ENCODE measurements at regions not wholly inside any gene's neighbourhood (a gene's known extent, or its start where the extent isn't known, plus 50 kb on each side); places are given as distances from the start of the nearest gene placed in this dataset.

- no peak for DNase-seq (ENCODE audit: low read depth in 4 of 4, low spot score in 1 of 4)
These were observed 809.1 kb downstream of the BCL11B start for GRCh38 chr14:98462908-98463307.

- DNase-seq (ENCODE audit: low read depth in 4 of 4, low spot score in 1 of 4): no peak
These were observed 805.2 kb downstream of the BCL11B start for GRCh38 chr14:98466807-98467206.

GRCh38 chr14:98470663-98471062 lies 801.3 kb downstream of the BCL11B start:
- no peak for DNase-seq (ENCODE audit: low read depth in 4 of 4, low spot score in 1 of 4)

- DNase-seq (ENCODE audit: low read depth in 4 of 4, low spot score in 1 of 4): no peak
These were observed 797.1 kb downstream of the BCL11B start for GRCh38 chr14:98474900-98475299.

GRCh38 chr14:98477935-98478334 lies 794.1 kb downstream of the BCL11B start:
- DNase-seq (ENCODE audit: low read depth in 4 of 4, low spot score in 1 of 4): no peak

- no peak for DNase-seq (ENCODE audit: low read depth in 4 of 4, low spot score in 1 of 4)
These were observed 782.9 kb downstream of the BCL11B start for GRCh38 chr14:98489115-98489514.

- no peak for DNase-seq (ENCODE audit: low read depth in 4 of 4, low spot score in 1 of 4)
These were observed 777.4 kb downstream of the BCL11B start for GRCh38 chr14:98494582-98494981.

GRCh38 chr14:98498019-98498885 lies 773.7 kb downstream of the BCL11B start:
- DNase-seq (ENCODE audit: low read depth in 4 of 4, low spot score in 1 of 4): no peak

- no peak for DNase-seq (ENCODE audit: low read depth in 4 of 4, low spot score in 1 of 4)
These were observed 770.7 kb downstream of the BCL11B start for GRCh38 chr14:98501335-98501734.

- DNase-seq (ENCODE audit: low read depth in 4 of 4, low spot score in 1 of 4): no peak
These were observed 770.2 kb downstream of the BCL11B start for GRCh38 chr14:98501836-98502235.

- DNase-seq (ENCODE audit: low read depth in 4 of 4, low spot score in 1 of 4): no peak
These were observed 768.7 kb downstream of the BCL11B start for GRCh38 chr14:98503086-98503815.

GRCh38 chr14:98507264-98507663 lies 764.7 kb downstream of the BCL11B start:
- no peak for DNase-seq (ENCODE audit: low read depth in 4 of 4, low spot score in 1 of 4)

- no peak for DNase-seq (ENCODE audit: low read depth in 4 of 4, low spot score in 1 of 4)
These were observed 761.6 kb downstream of the BCL11B start for GRCh38 chr14:98510392-98510791.

GRCh38 chr14:98512501-98513251 lies 759.3 kb downstream of the BCL11B start:
- DNase-seq (ENCODE audit: low read depth in 4 of 4, low spot score in 1 of 4): no peak

- no peak for DNase-seq (ENCODE audit: low read depth in 4 of 4, low spot score in 1 of 4)
These were observed 758.4 kb downstream of the BCL11B start for GRCh38 chr14:98513558-98513957.

GRCh38 chr14:98514016-98514415 lies 758.0 kb downstream of the BCL11B start:
- no peak for DNase-seq (ENCODE audit: low read depth in 4 of 4, low spot score in 1 of 4)

- DNase-seq (ENCODE audit: low read depth in 4 of 4, low spot score in 1 of 4): no peak
These were observed 735.7 kb downstream of the BCL11B start for GRCh38 chr14:98536256-98536655.

- DNase-seq (ENCODE audit: low read depth in 4 of 4, low spot score in 1 of 4): no peak
These were observed 729.7 kb downstream of the BCL11B start for GRCh38 chr14:98542316-98542715.

- no peak for DNase-seq (ENCODE audit: low read depth in 4 of 4, low spot score in 1 of 4)
These were observed 728.9 kb downstream of the BCL11B start for GRCh38 chr14:98543074-98543473.

GRCh38 chr14:98544174-98544573 lies 727.8 kb downstream of the BCL11B start:
- DNase-seq (ENCODE audit: low read depth in 4 of 4, low spot score in 1 of 4): no peak

- DNase-seq (ENCODE audit: low read depth in 4 of 4, low spot score in 1 of 4): no peak
These were observed 726.8 kb downstream of the BCL11B start for GRCh38 chr14:98545181-98545580.
